ENCODE measurements at regions not wholly inside any gene's neighbourhood (a gene's known extent, or its start where the extent isn't known, plus 50 kb on each side); places are given as distances from the start of the nearest gene placed in this dataset.

- TF ChIP-seq POLR2AphosphoS5 (IDR thresholded peaks at IDR 0.05; ENCODE audit: low read depth, low read length) (no peak), FOXP2 (optimal IDR thresholded peaks at IDR 0.05; ENCODE audit: borderline replicate concordance, extremely low read depth, extremely low read length, insufficient read depth) (no peak), SIN3A (IDR thresholded peaks at IDR 0.05; ENCODE audit: borderline replicate concordance, insufficient read depth, low read length) (no peak), REST (IDR thresholded peaks at IDR 0.05; ENCODE audit: insufficient read depth in 1 of 2, low read depth in 2 of 2, low read length in 2 of 2) (no peak), TAF1 (IDR thresholded peaks at IDR 0.05; ENCODE audit: borderline replicate concordance, insufficient read depth, low read length) (no peak)
These were observed 91.2 kb downstream of the OTUD1 start for GRCh38 chr10:23530079-23530478.

GRCh38 chr10:23533212-23533611 is 94.3 kb downstream of the OTUD1 start:
- TF ChIP-seq SIN3A (IDR thresholded peaks at IDR 0.05; ENCODE audit: borderline replicate concordance, insufficient read depth, low read length) (no peak), POLR2AphosphoS5 (IDR thresholded peaks at IDR 0.05; ENCODE audit: low read depth, low read length) (no peak), TAF1 (IDR thresholded peaks at IDR 0.05; ENCODE audit: borderline replicate concordance, insufficient read depth, low read length) (no peak), FOXP2 (optimal IDR thresholded peaks at IDR 0.05; ENCODE audit: borderline replicate concordance, extremely low read depth, extremely low read length, insufficient read depth) (no peak), REST (IDR thresholded peaks at IDR 0.05; ENCODE audit: insufficient read depth in 1 of 2, low read depth in 2 of 2, low read length in 2 of 2) (no peak)

GRCh38 chr10:23534326-23534725 is 95.5 kb downstream of the OTUD1 start:
- TF ChIP-seq SIN3A (IDR thresholded peaks at IDR 0.05; ENCODE audit: borderline replicate concordance, insufficient read depth, low read length) (no peak), FOXP2 (optimal IDR thresholded peaks at IDR 0.05; ENCODE audit: borderline replicate concordance, extremely low read depth, extremely low read length, insufficient read depth) (no peak), POLR2AphosphoS5 (IDR thresholded peaks at IDR 0.05; ENCODE audit: low read depth, low read length) (no peak), REST (IDR thresholded peaks at IDR 0.05; ENCODE audit: insufficient read depth in 1 of 2, low read depth in 2 of 2, low read length in 2 of 2) (no peak)

- TF ChIP-seq FOXP2 (optimal IDR thresholded peaks at IDR 0.05; ENCODE audit: borderline replicate concordance, extremely low read depth, extremely low read length, insufficient read depth) (no peak), SIN3A (IDR thresholded peaks at IDR 0.05; ENCODE audit: borderline replicate concordance, insufficient read depth, low read length) (no peak)
These were observed 95.9 kb downstream of the OTUD1 start for GRCh38 chr10:23534761-23535160.

- TF ChIP-seq POLR2AphosphoS5 (IDR thresholded peaks at IDR 0.05; ENCODE audit: low read depth, low read length) = no peak
- TF ChIP-seq REST (IDR thresholded peaks at IDR 0.05; ENCODE audit: insufficient read depth in 1 of 2, low read depth in 2 of 2, low read length in 2 of 2) = no peak
- no peak for TF ChIP-seq TAF1 (IDR thresholded peaks at IDR 0.05; ENCODE audit: borderline replicate concordance, insufficient read depth, low read length)
- TF ChIP-seq FOXP2 (optimal IDR thresholded peaks at IDR 0.05; ENCODE audit: borderline replicate concordance, extremely low read depth, extremely low read length, insufficient read depth) = no peak
- TF ChIP-seq SIN3A (IDR thresholded peaks at IDR 0.05; ENCODE audit: borderline replicate concordance, insufficient read depth, low read length) = no peak
These were observed 96.5 kb downstream of the OTUD1 start for GRCh38 chr10:23535381-23535780.
